CMK (cell line): ENCODE measurements at regions not wholly inside any gene's neighbourhood (a gene's known extent, or its start where the extent isn't known, plus 50 kb on each side); places are given as distances from the start of the nearest gene placed in this dataset.

Source experiments
- DNase-seq: peaks from one replicate; pipeline ENCODE4 v3.0.0-alpha.2; 2010; ENCODE audit warnings: low read depth

DNA sequence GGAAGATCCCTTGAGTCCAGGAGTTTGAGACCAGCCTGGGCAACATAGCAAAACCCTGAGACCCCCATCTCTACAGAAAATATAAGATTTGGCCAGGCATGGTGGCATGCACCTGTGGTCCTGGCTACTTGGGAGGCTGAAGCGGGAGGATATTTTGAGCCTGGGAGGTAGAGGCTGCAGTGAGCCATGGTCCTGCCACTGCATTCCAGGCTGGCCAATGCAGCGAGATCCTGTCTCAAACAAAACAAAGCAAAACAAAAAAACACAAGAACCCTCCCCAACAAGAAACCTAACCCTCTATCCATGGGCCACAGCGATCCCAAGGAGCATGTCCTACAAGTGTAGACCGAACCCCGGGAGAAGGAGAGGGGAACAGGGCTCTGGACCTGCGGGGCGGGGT, 133.3 kb downstream of the MGAT5B start:
- no peak for DNase-seq

DNA sequence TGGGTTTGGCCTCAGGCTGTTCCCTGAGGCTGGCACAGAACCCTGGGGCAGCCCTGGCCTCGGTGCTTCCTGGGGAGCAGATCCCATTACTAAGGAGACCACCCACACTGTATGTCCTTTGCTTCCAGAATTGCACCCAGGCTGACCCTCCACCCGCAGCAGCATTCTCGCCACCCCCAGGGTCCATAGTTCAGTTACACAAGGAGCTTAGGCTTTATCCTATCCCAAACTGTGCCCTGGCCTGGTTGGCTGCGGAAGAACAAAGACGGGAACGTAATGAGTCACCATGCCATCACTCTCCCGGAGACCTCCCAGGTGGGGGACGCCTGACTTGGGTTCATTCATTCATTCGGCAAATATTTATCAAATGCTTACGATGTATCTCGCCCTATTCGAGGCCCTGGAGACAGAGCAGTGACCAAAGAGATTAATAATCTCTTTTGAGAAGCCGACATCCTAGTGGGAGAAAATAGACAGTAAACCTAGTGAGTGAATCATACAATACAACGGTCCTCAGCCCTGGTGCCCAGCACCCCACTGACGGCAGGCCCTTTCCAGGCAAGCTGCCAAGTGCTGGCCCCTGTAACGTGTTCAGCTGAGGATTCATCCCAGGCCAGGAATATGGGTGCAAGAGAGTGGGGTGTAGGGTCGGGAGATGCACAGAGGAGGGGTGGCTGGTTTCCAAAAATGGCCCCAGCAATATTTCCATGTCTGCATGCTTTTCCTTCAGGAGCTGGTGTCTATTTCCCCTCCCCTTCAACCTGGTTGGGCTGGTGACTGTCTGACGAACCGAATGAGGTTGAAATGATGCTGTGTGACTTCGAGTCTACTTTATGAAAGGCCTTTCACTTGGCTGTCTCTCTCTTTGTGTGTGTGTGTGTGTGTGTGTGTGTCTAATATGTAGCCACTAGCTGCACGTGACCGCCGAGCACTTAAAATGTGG, 134.2 kb downstream of the MGAT5B start:
- DNase-seq: no peak

DNA sequence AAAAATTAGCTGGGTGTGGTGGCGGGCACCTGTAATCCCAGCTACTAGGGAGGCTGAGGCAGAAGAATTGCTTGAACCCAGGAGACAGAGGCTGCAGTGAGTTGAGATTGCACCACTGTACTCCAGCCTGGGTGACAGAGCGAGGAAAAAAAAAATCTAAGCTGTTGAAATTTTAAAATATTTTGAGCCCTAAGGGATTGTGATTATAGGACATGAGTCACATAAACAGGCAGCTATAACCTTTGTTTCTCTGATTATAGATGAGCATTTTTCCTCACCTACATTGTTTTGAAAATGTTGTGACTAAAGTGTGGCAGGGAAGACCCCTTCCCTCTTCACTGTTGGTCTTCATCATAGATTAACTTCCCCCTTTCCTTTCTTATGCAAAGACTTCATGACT, 135.5 kb downstream of the MGAT5B start:
- no peak for DNase-seq

DNA sequence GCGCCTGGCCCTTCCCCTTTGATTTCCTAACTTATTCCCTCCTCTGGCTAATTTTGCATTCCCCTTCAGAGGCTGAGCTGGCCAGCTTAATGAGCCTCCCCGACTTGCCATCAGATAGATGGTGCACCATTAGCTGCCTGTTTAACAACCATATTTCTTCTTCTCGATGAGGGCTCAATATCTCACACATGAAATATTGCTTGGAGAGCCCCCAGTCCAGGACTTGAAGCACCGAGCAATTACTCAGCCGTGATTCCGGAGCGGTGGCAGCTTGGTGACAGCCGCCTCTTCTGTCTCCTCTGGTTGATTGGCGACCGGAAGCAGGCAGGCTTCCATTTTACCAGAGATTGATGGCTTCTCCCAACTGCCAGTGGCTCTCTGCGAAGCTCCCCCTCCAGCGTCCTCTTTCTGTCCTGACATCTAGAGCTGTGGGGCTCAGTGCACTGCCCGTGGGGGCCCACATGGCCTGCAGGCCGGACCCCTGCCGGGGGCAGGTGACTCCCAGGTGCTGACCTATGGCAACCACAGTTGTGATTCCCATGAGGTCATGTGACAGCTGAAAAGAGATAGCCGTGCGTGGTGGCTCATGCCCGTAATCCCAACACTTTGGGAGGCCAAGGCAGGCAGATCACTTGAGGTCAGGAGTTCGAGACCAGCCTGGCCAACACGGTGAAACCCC, 133.7 kb upstream of the SEC14L1 start:
- no peak for DNase-seq

DNA sequence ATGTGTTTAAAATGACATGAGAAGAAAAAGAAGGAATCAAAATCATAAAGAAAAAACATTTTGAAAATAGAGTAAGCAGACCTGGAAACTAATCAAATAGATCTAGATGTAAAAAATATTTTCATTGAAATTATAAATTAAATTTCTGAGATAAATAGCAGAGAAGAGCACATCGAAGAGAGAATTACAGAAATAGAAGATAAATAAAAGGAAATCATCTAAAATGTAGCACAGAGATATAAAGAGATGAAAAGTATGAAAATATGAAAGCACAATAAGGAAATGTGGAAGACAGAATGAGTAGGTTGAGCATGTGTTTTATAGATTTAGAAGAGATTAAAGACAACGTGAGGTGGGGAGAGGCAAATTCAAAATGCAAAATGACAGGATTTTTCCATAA, 130.9 kb upstream of the SEC14L1 start:
- DNase-seq: no peak

DNA sequence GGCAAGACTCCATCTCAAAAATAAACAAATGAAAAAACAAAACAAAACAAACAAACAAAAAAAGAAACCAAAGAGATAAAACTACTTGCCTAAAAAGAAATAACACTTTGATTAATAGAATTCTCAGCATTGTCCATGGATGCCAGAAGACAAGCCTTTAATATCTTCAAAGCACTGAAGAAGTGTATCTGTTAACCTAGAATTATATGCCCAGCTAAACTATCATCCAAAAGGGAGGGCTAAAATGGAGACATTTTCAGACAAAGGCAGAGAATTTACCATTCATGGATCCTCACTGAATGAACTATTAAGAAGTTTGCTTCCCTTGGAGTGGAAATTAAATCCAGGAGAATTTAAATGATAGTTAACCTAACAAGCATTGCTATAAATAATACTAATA, 130.1 kb upstream of the SEC14L1 start:
- no peak for DNase-seq

DNA sequence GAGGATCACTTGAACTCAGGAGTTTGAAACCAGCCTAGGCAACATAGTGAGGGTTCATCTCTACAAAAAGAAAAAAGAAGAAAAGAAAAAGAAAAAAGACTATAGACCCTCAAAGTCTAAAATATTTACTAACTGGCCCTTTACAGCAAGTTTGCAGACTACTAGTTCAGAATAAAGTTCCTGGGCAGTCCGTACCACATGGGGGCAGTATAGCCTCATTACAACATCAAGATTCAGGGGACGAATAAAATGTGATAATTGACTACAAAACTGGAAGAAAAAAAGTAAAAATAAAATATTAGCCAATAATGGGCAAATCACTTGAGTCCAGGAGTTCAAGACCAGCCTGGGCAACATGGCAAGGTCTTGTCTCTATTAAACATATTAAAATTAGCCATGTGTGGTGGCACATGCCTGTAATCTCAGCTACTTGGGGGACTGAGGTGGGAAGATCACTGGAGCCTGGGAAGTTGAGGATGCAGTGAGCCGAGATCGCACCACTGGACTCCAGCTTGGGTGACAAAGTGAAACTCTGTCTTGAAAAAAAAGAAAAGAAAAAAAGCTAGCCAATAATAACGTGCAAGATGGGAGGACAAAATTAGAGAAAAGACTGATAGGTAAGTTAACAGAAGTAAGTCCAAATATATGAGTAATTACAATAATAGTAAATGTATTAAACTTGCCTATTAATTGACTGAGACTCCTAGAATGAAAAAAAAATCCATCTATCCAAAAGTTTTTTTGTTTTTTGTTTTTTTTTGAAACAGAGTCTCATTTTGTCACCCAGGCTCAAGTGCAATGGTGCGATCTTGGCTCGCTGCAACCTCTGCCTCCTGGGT, 129.4 kb upstream of the SEC14L1 start:
- no peak for DNase-seq

DNA sequence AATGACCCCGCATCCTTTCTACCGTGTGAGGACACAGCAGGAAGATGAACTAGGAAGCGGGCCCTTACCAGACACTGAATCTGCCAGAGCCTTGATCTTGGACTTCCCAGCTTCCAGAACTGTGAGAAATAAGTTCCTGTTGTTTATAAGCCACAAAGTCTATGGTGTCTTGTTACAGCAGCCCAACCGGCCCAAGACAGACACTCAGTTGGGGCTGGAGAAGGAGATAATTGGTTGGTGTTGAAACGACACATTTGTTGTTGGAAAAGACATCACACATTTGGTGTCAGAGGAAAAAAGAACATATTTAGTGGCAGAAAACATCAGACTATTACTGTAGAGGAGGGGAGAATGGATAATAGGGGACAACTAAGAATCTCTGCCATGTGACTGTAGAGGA, 122.3 kb upstream of the SEC14L1 start:
- DNase-seq: no peak

DNA sequence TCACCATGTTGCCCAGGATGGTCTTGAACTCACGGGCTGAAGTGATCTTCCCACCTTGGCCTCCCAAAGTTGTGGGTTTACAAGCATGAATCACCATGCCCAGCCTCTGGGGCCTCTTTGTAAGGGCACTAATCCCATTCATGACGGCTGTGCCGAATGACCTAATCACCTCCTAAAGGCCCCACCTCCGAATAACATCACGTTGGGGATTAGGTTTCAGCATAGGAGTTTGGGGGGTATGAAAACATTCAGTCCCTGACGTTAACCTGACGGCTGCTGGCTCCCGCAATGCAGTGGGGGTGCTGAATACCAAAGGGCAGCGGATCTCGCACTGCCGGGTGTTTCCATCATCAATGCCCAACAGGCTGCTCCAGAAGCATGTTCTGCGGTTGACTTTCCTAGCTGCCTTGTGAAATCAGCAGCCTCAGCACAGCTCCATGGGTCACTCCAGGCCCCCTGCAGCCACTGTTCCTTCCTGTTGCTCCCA, 120.8 kb upstream of the SEC14L1 start:
- no peak for DNase-seq

DNA sequence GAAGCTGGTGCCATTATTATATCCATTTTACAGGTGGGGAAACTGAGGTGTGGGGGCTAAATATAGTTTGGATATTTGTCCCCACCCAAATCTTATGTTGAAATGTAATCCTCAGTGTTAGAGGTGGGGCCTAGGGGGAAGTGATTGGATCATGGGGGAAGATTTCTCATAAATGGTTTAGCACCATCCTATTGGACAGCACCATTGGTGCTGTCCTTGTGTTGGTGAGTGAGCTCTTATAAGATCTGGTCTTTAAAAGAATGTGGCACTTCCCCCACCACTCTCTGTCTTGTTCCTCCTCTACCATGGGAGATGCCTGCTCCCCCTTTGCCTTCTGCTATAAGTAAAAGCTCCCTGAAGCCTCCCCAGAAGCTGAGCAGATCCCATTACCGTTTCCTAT, 119.8 kb upstream of the SEC14L1 start:
- DNase-seq: no peak

DNA sequence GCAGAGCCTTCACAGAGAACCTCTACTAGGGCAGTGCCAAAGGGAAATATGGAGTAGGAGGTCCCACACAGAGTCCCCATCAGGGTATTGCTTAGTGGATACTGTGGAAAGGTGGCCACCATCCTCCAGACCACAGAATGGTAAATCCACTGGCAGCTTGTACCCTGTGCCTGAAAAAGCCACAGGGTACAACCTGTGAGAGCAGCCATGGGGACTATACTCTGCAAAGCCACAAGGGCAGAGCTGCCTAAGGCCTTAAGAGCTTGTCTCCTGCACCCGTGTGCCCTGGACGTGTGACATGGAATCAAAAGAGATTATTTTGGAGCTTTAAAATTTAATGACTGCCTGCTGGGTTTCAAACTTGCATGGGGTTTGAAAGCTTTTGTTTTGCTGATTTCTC, 118.0 kb upstream of the SEC14L1 start:
- no peak for DNase-seq

DNA sequence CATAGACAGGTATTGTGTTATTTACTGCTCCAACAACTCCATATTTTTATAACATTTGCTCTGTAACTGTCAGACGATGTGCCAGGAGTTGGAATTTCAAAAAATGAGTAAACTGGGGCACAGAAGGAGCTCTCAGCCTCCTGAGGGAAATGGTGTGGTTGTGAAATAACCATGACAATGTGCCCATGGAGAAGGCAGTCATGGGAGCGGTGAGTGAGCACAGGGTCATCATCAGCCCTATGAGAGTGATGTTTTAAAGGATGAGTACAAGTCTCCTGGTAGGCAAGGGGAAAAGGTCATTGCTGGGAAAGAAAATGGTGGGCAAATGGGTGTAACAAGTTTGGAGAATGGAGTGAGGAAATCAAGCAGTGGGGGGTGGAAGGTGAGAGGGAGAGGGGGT, 115.0 kb upstream of the SEC14L1 start:
- no peak for DNase-seq

DNA sequence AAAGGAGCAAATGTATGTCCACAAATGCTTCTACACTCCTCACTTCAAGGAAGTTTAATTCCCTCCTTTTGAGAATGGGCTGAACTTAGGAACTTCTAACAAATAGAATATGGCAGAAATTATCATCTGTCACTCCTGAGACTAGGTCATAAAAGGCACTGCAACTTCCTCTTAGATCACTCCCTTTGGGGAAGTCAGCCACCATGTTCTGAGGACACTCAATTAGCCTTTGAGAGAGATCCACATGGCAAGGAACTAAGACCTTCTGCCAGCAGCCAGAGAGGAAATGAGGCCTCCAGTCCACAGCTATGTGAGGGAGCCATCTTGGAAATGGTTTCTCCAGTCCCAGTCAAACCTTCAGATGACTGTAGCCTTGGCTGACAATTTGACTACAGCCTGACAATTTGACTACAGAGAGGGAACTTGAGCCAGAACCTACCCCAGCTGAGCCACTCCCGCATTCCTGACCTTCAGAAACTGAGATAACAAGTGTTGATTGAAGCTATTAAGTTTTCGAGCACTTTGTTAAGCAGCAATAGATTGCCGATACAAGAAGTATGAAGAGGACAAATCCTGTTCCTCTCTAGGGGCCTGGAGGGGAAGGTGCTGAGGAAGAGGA, 113.4 kb upstream of the SEC14L1 start:
- DNase-seq: no peak

DNA sequence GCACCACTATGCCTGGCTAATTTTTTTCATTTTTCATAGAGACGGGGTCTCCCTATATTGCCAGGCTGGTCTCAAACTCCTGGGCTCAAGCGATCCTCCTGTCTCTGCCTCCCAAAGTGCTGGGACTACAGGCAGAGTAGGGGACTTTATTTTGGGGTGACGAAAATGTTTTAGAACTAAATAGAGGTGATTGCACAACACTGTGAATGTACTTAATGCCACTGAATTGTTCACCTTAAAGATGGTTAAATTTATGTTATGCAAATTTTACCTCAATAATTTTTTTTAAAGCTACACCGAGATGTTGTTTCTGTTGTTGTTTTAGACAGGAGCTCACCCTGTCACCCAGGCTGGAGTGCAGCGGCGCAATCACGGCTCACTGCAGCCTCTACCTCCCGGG, 111.9 kb upstream of the SEC14L1 start:
- DNase-seq: no peak

DNA sequence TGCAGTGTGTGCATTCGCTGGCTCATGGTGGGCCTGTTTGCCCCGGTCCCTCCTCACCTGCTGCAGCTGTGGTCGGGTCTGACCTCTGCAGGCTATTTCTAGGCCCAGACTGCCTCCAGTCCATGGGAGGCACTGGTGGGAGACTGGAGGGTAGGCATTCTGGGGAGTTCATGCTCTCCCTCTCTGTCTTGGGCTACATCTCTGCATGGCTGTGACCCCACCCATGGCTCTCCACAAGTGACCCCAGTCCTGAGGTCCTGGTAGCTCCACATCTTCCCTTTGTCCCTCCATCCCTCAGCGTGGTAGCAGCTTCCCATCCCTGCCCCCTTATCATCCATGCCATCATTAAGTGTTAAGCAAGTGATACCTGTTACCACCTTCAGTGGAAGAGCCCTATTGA, 107.8 kb upstream of the SEC14L1 start:
- no peak for DNase-seq

DNA sequence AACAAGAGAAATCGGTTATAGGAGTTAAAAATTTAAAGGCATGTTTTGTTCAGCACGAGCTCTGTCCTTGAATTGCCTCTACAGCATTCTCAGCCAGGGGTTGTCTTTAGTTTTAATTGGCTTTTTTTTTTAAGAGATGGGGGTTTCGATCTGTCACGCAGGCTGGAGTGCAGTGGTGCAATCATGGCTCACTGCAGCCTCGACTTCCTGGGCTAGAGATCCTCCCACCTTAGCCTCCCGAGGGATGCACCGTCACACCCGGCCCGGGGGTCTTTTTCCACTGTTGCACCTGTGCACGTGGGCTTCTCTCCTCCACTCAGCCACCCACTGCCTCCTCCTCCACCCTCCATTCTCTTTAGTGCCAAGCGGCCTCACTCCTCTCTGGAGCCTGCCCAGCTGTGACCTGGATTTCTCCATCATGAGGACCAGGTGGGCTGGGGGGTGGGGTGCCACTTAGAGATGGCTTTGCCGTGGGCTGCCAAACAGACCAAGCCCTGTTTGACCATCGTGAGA, 106.8 kb upstream of the SEC14L1 start:
- DNase-seq: no peak

DNA sequence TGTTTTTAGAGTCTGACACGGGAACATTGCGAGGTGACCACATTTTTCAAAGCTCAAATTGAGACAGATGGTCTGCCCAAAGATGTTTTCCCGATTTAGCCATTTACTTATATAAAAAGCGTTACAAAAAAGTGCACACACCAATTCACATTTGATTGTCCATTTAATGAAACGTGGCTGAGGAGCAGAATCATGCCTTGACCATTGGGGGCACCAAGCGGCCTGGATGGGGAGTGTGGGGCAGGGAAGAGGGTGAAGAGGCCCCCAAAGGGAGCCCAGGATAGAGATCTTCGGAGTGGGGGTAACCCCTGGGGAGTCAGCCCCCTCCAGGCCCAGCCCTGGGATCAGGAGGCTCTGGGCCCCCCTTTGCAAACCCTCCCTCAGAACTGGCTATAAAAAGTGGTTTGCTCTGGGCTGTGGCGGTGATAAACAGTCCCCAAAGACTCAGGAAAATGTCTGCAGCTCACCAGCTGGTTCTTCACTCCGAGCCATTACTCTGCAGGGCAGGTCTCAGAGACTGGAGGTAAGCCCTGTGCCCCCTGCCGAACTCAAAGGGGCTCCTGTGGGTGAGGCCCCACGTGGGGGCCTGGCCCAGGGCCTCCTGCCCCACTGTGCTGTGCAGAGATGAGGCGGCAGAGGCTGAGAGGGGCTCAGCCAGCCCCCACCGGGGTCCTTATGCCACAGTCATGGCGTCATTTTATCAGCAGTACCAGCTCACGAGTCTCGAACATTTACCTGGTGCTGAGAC, 105.9 kb upstream of the SEC14L1 start:
- no peak for DNase-seq

DNA sequence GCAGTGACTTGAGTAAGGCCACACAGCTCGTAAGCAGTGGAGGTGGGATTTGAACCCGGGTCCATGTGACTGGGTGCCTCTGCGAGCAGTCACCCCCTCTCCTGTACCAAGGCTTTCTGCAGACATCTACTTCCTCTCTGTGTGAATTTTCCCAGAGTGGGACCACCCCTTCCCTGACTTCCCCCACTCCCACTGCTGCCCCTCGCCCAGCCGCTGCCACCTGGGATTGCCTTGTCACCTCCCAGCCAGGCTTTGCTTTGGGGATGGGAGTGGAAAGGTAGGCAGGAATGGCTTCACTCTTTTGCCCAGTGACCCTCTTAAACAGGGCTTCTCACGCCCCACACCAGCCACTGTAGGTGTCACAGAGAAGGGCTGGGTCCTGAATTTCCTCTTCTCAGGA, 105.2 kb upstream of the SEC14L1 start:
- DNase-seq: no peak

DNA sequence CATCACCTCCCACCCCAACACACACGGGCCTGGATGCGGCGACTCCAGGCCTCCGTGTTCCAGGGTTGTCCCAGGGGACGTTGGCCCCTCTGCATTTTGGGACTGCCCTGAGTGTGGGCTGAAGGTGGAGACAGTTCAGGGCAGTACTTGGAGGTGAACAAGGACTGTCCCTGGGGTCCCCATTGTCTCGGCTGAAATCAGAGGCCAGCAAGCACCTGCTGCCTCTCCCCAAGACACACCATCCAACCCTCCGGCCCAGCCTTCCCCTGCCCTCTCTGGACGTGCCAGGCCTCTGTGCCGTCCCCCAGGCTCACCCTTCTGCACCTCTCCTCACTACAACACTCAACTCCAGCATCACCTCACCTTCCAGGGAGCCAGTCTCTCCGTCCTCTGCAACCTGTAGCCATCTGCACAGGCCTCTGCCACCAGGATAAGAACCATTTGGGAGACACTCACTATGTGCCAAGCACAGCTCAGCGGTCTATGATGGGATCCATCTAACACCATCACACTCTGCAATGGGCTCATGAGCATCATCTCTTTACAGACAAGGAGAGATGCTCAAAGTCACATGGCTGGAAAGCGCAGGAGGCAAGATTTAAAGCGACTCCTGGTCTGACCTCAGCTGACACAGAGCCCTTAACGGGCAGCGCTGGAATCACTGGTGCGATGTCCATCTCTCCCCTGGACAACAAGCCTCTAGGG, 104.5 kb upstream of the SEC14L1 start:
- no peak for DNase-seq

DNA sequence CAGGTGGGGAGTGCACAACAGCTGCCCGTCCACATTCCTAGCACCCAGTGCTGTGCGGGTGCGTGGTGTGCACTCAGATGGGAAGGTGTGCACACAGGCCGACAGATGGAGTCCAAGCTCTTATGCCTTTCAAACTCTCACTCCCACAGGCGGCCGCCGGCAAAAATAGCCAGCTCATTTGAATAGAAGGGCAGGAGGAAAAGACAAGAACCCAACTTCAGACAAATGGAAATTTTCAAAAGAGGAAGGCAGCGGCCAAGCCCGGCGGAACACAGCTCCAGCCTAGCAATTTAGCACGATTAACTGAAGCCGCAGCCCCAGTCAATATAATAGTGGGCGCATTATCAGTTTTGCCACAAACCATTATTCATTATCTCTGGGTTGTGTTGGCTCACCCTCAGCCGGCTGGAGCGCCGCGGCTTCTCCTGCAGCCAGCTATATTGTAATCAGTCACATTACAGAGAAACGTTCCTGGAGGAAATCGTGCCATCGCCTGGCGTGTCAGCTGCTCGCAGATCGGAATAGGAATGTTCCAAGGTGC, 103.9 kb upstream of the SEC14L1 start:
- DNase-seq: no peak
